ENCODE measurements at regions not wholly inside any gene's neighbourhood (a gene's known extent, or its start where the extent isn't known, plus 50 kb on each side); places are given as distances from the start of the nearest gene placed in this dataset.

GRCh38 chr16:86722970-86723369 is 144.6 kb downstream of the FOXL1 start:
- no peak for TF ChIP-seq POLR2A (IDR thresholded peaks at IDR 0.05; ENCODE audit: low read depth, low read length)
- no peak for TF ChIP-seq CTCF (IDR thresholded peaks at IDR 0.05 in 2 of 3, conservative IDR thresholded peaks at IDR 0.05 in 1 of 3; ENCODE audit: control insufficient read depth in 2 of 3, extremely low read depth in 1 of 3, insufficient read depth in 1 of 3, low read depth in 3 of 3, low read length in 3 of 3)
- no peak for TF ChIP-seq ATF2 (IDR thresholded peaks at IDR 0.05; ENCODE audit: low read length)
- no peak for TF ChIP-seq ZNF274 (IDR thresholded peaks at IDR 0.05; ENCODE audit: insufficient read depth, insufficient read length)
- no peak for TF ChIP-seq MAX (IDR thresholded peaks at IDR 0.05; ENCODE audit: low read depth, low read length)
- no peak for TF ChIP-seq EP300 (IDR thresholded peaks at IDR 0.05; ENCODE audit: borderline replicate concordance in 1 of 2, control insufficient read depth in 1 of 2, low read depth in 2 of 2, low read length in 2 of 2)
- TF ChIP-seq POLR2AphosphoS2 (IDR thresholded peaks at IDR 0.05; ENCODE audit: low read depth, low read length) = no peak
- TF ChIP-seq E4F1 (IDR thresholded peaks at IDR 0.05; ENCODE audit: borderline replicate concordance, partially characterized antibody) = no peak
